ENCODE measurements at regions not wholly inside any gene's neighbourhood (a gene's known extent, or its start where the extent isn't known, plus 50 kb on each side); places are given as distances from the start of the nearest gene placed in this dataset.

DNA sequence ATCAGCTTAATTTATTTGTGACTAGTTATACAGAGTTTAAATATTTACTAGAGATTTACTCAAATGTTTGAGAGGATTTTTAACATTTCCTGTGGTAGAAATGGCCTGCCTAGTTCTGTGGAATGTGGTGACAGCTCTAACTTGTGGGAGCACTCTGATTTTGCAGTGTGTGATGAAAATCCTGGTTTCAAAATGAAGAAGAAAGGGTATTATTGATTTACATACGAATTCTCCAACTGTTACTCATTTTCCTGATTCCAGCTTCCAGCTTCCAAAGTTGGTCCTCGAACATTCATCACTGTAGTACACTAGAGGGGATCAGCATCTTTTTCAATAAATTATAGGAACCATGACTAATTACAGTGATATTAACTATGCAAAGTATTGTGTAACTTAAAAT lies 462.7 kb upstream of the PKN2 start:
- DNase-seq (no peak), FAIRE-seq (no peak)
- intact Hi-C loops (cut with DNase I), result no loop called here
- no peak overlapping the region for H3K4me3 ChIP-seq (ENCODE audit: low read length in 3 of 3)
- no peaks in the 10 kb centered on the region for H3K27me3 ChIP-seq (ENCODE audit: control insufficient read depth, insufficient read depth, low read length)
- H3K27ac ChIP-seq (ENCODE audit: low read depth in 2 of 2, low read length in 2 of 2), result no peak overlapping the region
- H3K9me3 ChIP-seq (ENCODE audit: control insufficient read depth in 2 of 3, insufficient read depth in 1 of 3, low read length in 3 of 3), result no peaks in the 10 kb centered on the region
- no peaks in the 10 kb centered on the region for H3K36me3 ChIP-seq (ENCODE audit: control insufficient read depth in 2 of 3, insufficient read depth in 3 of 3, low read length in 3 of 3)
- H3K4me1 ChIP-seq (ENCODE audit: control insufficient read depth in 2 of 3, insufficient read depth in 2 of 3, low read depth in 1 of 3, low read length in 3 of 3), result no peaks in the 10 kb centered on the region
- no peak overlapping the region for H3K9ac ChIP-seq (ENCODE audit: low read length in 3 of 3)
- TF ChIP-seq CTCF (IDR thresholded peaks at IDR 0.05; ENCODE audit: borderline replicate concordance, extremely low read depth, insufficient read depth), result no peak

GRCh38 chr1:88224906-88225305 lies 459.2 kb upstream of the PKN2 start:
- Histone ChIP-seq H3K36me3 (ENCODE audit: control insufficient read depth in 2 of 3, insufficient read depth in 3 of 3, low read length in 3 of 3) (no peaks in the 10 kb centered on the region), H3K4me3 (ENCODE audit: low read length in 3 of 3) (no peak overlapping the region), H3K9ac (ENCODE audit: low read length in 3 of 3) (no peak overlapping the region), H3K9me3 (ENCODE audit: control insufficient read depth in 2 of 3, insufficient read depth in 1 of 3, low read length in 3 of 3) (no peaks in the 10 kb centered on the region), H3K4me1 (ENCODE audit: control insufficient read depth in 2 of 3, insufficient read depth in 2 of 3, low read depth in 1 of 3, low read length in 3 of 3) (no peaks in the 10 kb centered on the region), H3K27ac (ENCODE audit: low read depth in 2 of 2, low read length in 2 of 2) (no peak overlapping the region), H3K27me3 (ENCODE audit: control insufficient read depth, insufficient read depth, low read length) (no peaks in the 10 kb centered on the region)
- intact Hi-C loops (cut with DNase I), result no loop called here
- FAIRE-seq, result no peak
- no peak for TF ChIP-seq CTCF (IDR thresholded peaks at IDR 0.05; ENCODE audit: borderline replicate concordance, extremely low read depth, insufficient read depth)
- peak in 1 of 5 donors; percentile 23 for DNase-seq

DNA sequence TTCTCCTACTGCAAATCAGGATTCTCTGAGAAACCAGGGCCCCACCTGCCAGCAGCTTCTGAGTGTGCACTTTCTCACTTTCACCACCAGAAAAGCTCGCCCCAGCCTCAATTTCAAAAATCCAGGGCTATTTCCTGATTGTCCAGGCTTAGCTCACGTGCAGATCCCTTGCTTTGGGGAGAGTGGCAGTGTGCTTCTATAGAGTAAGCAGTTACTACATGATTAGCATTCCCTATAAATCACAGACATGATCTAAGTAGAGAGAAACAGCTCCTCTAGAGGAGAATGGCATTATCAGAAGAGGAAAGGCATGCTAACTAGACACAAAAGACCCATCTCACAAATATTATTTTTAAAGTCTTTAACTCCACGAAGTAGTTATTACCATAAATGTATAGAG lies 456.0 kb upstream of the PKN2 start:
- H3K36me3 ChIP-seq (ENCODE audit: control insufficient read depth in 2 of 3, insufficient read depth in 3 of 3, low read length in 3 of 3), result no peaks in the 10 kb centered on the region
- no peak for TF ChIP-seq CTCF (IDR thresholded peaks at IDR 0.05; ENCODE audit: borderline replicate concordance, extremely low read depth, insufficient read depth)
- DNase-seq, result peak in 1 of 5 donors; percentile 24
- H3K4me3 ChIP-seq (ENCODE audit: low read length in 3 of 3), result no peak overlapping the region
- no peaks in the 10 kb centered on the region for H3K27me3 ChIP-seq (ENCODE audit: control insufficient read depth, insufficient read depth, low read length)
- intact Hi-C loops (cut with DNase I), result no loop called here
- no peak overlapping the region for H3K9ac ChIP-seq (ENCODE audit: low read length in 3 of 3)
- no peaks in the 10 kb centered on the region for H3K4me1 ChIP-seq (ENCODE audit: control insufficient read depth in 2 of 3, insufficient read depth in 2 of 3, low read depth in 1 of 3, low read length in 3 of 3)
- H3K27ac ChIP-seq (ENCODE audit: low read depth in 2 of 2, low read length in 2 of 2), result no peak overlapping the region
- no peaks in the 10 kb centered on the region for H3K9me3 ChIP-seq (ENCODE audit: control insufficient read depth in 2 of 3, insufficient read depth in 1 of 3, low read length in 3 of 3)
- no peak for FAIRE-seq

- Histone ChIP-seq H3K9ac (ENCODE audit: low read length in 3 of 3) (no peak overlapping the region), H3K36me3 (ENCODE audit: control insufficient read depth in 2 of 3, insufficient read depth in 3 of 3, low read length in 3 of 3) (no peaks in the 10 kb centered on the region), H3K4me1 (ENCODE audit: control insufficient read depth in 2 of 3, insufficient read depth in 2 of 3, low read depth in 1 of 3, low read length in 3 of 3) (no peaks in the 10 kb centered on the region), H3K4me3 (ENCODE audit: low read length in 3 of 3) (no peak overlapping the region), H3K27me3 (ENCODE audit: control insufficient read depth, insufficient read depth, low read length) (no peaks in the 10 kb centered on the region), H3K9me3 (ENCODE audit: control insufficient read depth in 2 of 3, insufficient read depth in 1 of 3, low read length in 3 of 3) (no peaks in the 10 kb centered on the region), H3K27ac (ENCODE audit: low read depth in 2 of 2, low read length in 2 of 2) (no peak overlapping the region)
- TF ChIP-seq CTCF (IDR thresholded peaks at IDR 0.05; ENCODE audit: borderline replicate concordance, extremely low read depth, insufficient read depth), result no peak
- intact Hi-C loops (cut with DNase I), result no loop called here
- no peak for FAIRE-seq
- no peak for DNase-seq
Measured at GRCh38 chr1:88230126-88230525, 453.9 kb upstream of the PKN2 start.
